Right cardiac atrium (tissue), 5 donors: ENCODE measurements at regions not wholly inside any gene's neighbourhood (a gene's known extent, or its start where the extent isn't known, plus 50 kb on each side); places are given as distances from the start of the nearest gene placed in this dataset.
A peak's percentile ranks its signal among the peaks of the same experiment; 100 is the strongest.
"Not testable (repeated sequence)": the region's sequence is repeated elsewhere in the genome, so short reads cannot be mapped to it uniquely, and the experiment has no call there.

Source experiments
- ATAC-seq, 2 donors: fragments of 200-7000 bp; cut with Tn5 transposase; one replicate each; pipeline versions ENCODE4 v1.8.0 to v1.9.1; 2020; ENCODE audit warnings: moderate library complexity in 2 of 2, mild to moderate bottlenecking in 1 of 2
- DNase-seq, 3 donors: peaks; one replicate each; pipeline ENCODE4 v3.0.0-alpha.2; 2020
- H3K27ac ChIP-seq: one replicate; pipeline ENCODE4 v1.5.1; 2013; ENCODE audit warnings: mild to moderate bottlenecking, low read length, control low read depth, moderate library complexity
- H3K27me3 ChIP-seq: one replicate; pipeline ENCODE4 v1.6.1; 2013; ENCODE audit not compliant: control insufficient read depth, insufficient read depth
- H3K4me1 ChIP-seq: one replicate; pipeline ENCODE4 v1.6.1; 2013; ENCODE audit warnings: low read length; ENCODE audit not compliant: control insufficient read depth, insufficient read depth
- H3K4me3 ChIP-seq: one replicate; pipeline ENCODE4 v1.5.1; 2013; ENCODE audit warnings: low read length, control low read depth
- H3K9me3 ChIP-seq: one replicate; pipeline ENCODE4 v1.6.1; 2013; ENCODE audit warnings: low read length; ENCODE audit not compliant: control insufficient read depth
- WGBS: extraction: QIAGEN DNeasy Blood & Tissue Kit; methylation state at CpG from one replicate; pipeline ENCODE4 v1.1.7; 2013; 5-methylcytosine and 5-hydroxymethylcytosine counted together
- intact Hi-C, 4 donors: fragments of 100-400 bp; cut with DNase I; formaldehyde crosslinking; loops; one replicate each; pipeline versions ENCODE4 v1.11.0 to v1.14.0; 2022 to 2023
- donor health status: healthy with polysubstance abuse.
- donor health status: DM: no; HTN: yes; CAD: no.
- donor health status: DM: no; HTN: no; CAD: no.
- donor health status: DM: no; HTN: yes; CAD: no; lungs with severe emphysema.
- donor health status: DM: yes; HTN: yes; CAD: no.

DNA sequence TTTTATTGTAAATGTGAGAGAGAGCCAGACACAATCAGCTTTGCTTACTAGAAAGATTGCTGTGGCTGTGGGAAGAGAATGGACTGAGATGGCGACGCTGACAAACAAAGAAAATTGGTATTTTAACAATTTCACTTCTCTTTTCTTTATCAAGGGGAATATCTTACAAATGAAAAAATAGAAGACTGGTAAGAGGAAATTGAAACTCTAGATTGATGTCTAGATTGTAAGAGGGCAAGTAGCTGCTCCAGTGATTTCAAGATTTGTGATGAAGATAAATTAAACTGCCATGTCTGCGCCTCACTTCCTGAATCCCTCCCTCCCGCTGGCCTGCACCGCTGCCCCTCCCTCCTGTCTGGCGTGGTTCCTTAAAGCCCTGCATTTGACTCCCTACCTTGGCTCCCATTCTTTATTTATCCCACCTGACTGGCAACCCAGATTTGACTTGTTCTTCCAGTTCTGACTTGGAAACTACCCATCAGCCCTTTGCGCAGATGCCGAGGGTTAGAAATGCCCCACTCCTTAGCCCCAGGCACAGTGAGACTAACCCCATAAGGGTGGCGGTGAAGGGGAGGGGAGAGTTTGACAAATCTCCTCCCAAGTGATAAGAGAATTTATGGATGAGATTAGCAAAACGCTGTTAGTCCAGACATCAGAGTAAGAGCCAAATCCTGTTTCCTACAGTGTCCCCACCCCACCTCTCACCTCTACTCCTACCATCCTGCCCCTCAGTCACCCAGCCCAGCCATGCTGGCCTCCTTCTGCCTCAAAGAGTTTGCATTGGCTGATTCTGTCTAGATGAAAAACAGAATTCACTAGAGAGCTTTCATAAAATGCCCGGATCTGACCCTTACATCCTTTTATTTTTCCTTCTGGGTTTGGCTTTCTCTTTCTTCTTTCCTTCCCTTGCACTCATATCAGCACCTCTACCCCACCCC is 125.3 kb upstream of the ATF7IP start:
- ATAC-seq = peak; percentile 20 to 39
- peak in 1 of 3 donors; percentile 57 for DNase-seq
- Histone ChIP-seq H3K9me3 (no peaks in the 10 kb centered on the region), H3K27ac (no peak overlapping the region), H3K27me3 (no peaks in the 10 kb centered on the region), H3K4me1 (peaks cover 5% of the 10 kb centered on the region), H3K4me3 (no peak overlapping the region)
- WGBS = 54% methylated on average over 11 of the region's 11 CpGs
- intact Hi-C loops = loop anchor here in 2 of 4 donors (5.0 to 10.0 kb wide), 4 partner anchors 185 to 475 kb away; no protein-coding TSS in a partner anchor

DNA sequence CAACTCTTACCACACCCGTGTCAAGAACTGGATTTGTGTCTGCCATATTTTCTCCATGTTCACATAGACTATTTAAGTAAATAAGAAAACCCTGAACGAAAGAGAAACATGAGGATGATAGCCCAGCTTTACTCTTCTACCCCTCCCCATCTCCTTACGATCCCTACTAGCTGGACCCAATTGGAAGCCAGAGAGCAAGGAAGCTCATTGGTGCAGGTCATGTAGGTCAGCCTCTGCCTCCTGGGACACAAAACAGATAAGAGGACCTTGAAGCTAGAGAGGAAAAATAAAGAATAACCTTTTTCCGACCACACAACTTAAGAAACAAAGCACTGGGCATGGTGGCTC is 124.6 kb upstream of the ATF7IP start:
- DNase-seq (no peak), ATAC-seq (no peak)
- Histone ChIP-seq H3K27me3 (no peaks in the 10 kb centered on the region), H3K4me1 (peaks cover 5% of the 10 kb centered on the region), H3K4me3 (no peak overlapping the region), H3K9me3 (no peaks in the 10 kb centered on the region), H3K27ac (no peak overlapping the region)
- intact Hi-C loops = no loop called here
- 71% methylated on average over 4 of the region's 4 CpGs for WGBS

DNA sequence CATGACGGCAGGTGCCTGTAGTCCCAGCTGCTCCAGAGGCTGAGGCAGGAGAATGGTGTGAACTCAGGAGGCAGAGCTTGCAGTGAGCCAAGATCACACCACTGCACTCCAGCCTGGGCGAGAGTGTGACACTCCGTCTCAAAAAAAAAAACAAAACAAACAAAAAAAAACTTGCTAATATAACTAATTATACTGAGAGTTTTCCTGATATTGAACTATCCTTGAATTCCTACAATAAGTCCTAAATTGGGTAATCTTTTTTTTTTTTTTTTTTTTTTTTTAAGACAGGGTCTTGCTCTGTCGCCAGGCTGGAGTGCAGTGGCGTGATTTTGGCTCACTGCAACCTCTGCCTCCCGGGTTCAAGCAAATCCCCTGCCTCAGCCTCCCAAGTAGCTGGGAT is 122.7 kb upstream of the ATF7IP start:
- DNase-seq, H3K27me3 ChIP-seq, intact Hi-C loops, ATAC-seq, H3K4me3 ChIP-seq, H3K9me3 ChIP-seq, H3K4me1 ChIP-seq, H3K27ac ChIP-seq: not testable (repeated sequence)
- 97% methylated on average over 6 of the region's 6 CpGs for WGBS

DNA sequence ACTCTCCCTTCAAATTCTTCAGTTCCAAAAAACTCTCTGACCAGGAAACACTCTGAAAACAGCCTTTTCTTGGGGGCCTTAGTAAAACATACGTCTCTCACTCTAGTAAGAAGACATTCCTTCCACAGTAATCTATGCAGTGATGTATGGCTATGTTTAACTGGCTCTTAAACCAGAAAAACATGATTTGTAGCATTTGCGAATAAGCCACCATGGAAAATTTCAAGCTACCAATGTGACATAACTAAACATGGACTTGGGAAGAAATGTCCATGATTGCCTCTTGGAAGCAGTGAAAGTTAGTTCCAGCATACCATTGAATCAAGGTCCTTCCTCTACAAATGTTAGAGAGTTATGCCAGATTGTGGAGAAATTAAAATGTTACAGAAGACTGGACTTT is 121.5 kb upstream of the ATF7IP start:
- Histone ChIP-seq H3K4me1 (peaks cover 5% of the 10 kb centered on the region), H3K4me3 (no peak overlapping the region), H3K27ac (no peak overlapping the region), H3K27me3 (no peaks in the 10 kb centered on the region), H3K9me3 (no peaks in the 10 kb centered on the region)
- WGBS = 100% methylated on average over 2 of the region's 2 CpGs
- intact Hi-C loops = no loop called here
- no peak for DNase-seq
- no peak for ATAC-seq

DNA sequence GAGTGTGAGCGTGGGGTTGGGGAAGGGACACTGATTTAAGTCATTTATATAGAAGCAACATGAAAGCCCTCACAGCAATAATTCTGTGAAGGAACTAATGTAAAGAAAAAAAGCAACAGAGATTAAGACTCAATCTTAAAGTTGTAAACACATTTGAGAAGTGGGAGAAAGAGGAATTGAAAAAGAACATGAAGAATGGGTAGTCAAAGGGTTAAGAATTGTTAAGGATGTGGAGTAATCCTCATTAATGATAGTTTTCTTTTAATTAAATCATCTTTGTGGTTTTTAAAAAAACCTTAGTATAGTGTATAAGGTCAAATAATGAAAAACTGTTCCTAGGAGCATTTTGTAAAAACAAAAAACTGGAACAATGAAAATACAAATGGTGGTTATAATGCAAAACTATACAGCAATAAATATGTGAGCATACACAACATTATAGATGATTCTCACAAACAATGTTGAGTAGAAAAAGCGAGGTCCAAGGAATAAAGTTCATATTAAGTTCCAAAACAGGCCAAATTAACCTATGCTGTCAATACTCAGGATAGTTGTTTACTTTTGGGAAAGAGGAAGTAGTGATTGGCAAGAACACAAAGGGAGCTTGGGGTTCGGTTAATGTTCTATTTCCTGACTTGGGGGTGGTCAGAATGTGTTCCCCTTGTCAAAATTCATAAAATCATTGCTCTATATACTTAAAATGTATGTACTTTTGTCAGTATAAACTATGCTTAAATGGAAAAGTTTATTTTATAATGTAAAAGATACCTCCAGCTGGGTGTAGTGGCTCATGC is 120.4 kb upstream of the ATF7IP start:
- intact Hi-C loops = no loop called here

DNA sequence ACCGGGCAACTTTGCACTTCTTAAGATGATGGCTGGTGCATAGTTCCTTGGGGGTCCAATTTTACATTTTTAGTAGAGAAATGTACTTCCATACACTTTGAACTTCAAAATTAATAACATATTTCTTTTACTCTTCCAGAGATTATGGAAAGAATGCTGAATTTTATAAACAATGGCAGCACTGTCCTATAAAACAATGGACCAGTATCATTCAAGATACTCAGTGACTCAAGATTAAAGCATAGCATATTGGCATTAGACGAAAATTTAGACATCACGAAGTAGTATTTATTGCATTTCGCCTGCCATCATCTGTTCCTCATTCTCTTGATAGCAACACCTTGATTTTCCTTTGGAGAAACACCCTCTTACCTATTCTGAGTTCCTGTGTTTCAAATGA is 118.3 kb upstream of the ATF7IP start:
- DNase-seq = no peak
- H3K27ac ChIP-seq = no peak overlapping the region
- no peak for ATAC-seq
- no peaks in the 10 kb centered on the region for H3K27me3 ChIP-seq
- no peaks in the 10 kb centered on the region for H3K9me3 ChIP-seq
- intact Hi-C loops = no loop called here
- 94% methylated on average over 4 of the region's 4 CpGs for WGBS
- no peak overlapping the region for H3K4me3 ChIP-seq
- no peaks in the 10 kb centered on the region for H3K4me1 ChIP-seq

More for the DNA sequence above, 120.4 kb upstream of the ATF7IP start:
- H3K4me1 ChIP-seq = peaks cover 3% of the 10 kb centered on the region
- H3K27ac ChIP-seq = no peak overlapping the region
- ATAC-seq = no peak
- DNase-seq = no peak
- no peak overlapping the region for H3K4me3 ChIP-seq
- H3K27me3 ChIP-seq = no peaks in the 10 kb centered on the region
- H3K9me3 ChIP-seq = no peaks in the 10 kb centered on the region
- WGBS = 63% methylated on average over 3 of the region's 3 CpGs

DNA sequence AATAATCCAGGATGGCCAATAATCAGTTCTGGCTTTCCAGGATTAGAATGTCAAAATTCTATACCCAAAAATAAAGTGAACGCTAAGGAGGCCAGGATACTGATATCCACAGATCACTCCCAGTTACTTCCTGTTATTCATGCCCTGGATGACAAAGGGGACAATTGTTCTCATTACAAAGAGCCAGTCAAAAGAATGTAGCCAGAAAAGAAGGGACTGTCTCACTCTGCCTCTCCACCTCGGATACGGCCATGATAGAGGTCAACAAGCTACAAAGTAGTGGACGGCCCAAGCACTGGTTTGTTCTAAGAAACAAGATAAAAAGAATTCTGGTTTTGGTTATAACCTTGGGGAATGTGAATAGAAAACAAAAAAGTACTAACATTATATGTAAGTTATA is 116.1 kb upstream of the ATF7IP start:
- Histone ChIP-seq H3K4me3 (no peak overlapping the region), H3K9me3 (no peaks in the 10 kb centered on the region), H3K27ac (no peak overlapping the region), H3K27me3 (no peaks in the 10 kb centered on the region), H3K4me1 (no peaks in the 10 kb centered on the region)
- DNase-seq (no peak), ATAC-seq (no peak)
- WGBS = 46% methylated on average over 4 of the region's 4 CpGs
- intact Hi-C loops = no loop called here

DNA sequence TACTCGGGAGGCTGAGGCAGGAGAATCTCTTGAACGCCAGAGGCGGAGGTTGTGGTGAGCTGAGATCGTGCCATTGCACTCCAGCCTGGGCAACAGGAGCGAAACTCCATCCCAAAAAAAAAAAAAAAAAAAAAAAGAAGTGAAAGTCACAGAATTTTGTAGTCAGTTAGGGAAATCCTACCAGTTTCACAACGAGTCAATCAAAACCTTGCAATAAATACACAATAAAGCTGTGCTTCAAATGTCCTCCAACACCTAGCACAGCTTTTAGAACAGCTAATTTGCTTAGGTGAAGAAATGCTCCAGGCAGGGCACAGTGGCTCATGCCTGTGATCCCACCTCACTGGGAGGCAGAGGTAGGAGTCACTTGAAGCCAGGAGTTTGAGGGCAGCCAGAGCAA is 112.8 kb upstream of the ATF7IP start:
- DNase-seq = no peak
- no peaks in the 10 kb centered on the region for H3K27me3 ChIP-seq
- H3K4me3 ChIP-seq = no peak overlapping the region
- H3K4me1 ChIP-seq = peaks cover 2% of the 10 kb centered on the region
- no peak for ATAC-seq
- WGBS = 87% methylated on average over 5 of the region's 6 CpGs
- no peaks in the 10 kb centered on the region for H3K9me3 ChIP-seq
- H3K27ac ChIP-seq = no peak overlapping the region
- intact Hi-C loops = loop anchor here in 1 of 4 donors (10.0 kb wide), 1 partner anchor 142 kb away; no protein-coding TSS in a partner anchor

DNA sequence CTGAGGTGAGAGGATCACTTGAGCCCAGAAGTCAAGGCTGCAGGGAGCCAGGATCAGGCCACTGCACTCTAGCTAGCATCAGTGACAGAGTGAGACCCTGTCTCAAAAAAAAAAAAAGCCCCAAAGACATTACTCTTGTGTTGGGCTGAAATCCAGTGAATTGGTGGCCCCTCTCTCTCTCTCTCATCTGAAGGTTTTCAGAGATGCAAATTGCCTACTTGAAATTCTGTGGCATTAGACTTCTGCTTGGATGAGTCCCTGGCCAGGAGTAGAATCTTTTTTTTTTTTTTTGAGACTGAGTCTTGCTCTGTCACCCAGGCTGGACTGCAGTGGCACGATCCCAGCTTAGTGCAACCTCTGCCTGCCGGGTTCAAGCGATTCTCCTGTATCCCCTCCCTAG is 112.0 kb upstream of the ATF7IP start:
- peaks cover 5% of the 10 kb centered on the region for H3K4me1 ChIP-seq
- intact Hi-C loops = loop anchor here in 1 of 4 donors (10.0 kb wide), 1 partner anchor 141 kb away; no protein-coding TSS in a partner anchor
- 93% methylated on average over 3 of the region's 3 CpGs for WGBS
- no peak for DNase-seq
- no peak overlapping the region for H3K4me3 ChIP-seq
- H3K27me3 ChIP-seq = no peaks in the 10 kb centered on the region
- no peak for ATAC-seq
- H3K9me3 ChIP-seq = no peaks in the 10 kb centered on the region
- no peak overlapping the region for H3K27ac ChIP-seq

DNA sequence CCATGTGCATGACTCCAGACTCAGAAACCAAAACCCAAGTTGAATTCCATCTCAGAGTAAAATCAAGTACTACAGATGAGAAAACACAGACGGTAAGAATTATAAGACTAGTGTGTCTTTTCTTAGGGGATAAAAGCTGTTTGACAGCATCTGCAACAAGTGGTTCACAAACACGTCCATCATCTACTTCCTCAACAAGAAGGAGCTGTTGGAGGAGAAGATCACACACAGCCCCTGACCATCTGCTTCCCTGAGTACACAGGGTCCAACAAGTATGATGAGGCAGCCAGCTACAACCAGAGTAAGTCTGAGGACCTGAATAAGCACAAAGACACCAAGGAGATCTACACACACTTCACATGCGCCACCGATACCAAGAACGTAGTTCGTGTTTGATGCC is 110.7 kb upstream of the ATF7IP start:
- no peak overlapping the region for H3K27ac ChIP-seq
- H3K4me1 ChIP-seq = peaks cover 5% of the 10 kb centered on the region
- no peaks in the 10 kb centered on the region for H3K9me3 ChIP-seq
- DNase-seq (no peak), ATAC-seq (no peak)
- intact Hi-C loops = loop anchor here in 2 of 4 donors (5.0 to 10.0 kb wide), 2 partner anchors 113 to 140 kb away; partner anchors contain the start of gene ATF7IP (in 1 of the 2)
- H3K4me3 ChIP-seq = no peak overlapping the region
- 97% methylated on average over 6 of the region's 6 CpGs for WGBS
- no peaks in the 10 kb centered on the region for H3K27me3 ChIP-seq

DNA sequence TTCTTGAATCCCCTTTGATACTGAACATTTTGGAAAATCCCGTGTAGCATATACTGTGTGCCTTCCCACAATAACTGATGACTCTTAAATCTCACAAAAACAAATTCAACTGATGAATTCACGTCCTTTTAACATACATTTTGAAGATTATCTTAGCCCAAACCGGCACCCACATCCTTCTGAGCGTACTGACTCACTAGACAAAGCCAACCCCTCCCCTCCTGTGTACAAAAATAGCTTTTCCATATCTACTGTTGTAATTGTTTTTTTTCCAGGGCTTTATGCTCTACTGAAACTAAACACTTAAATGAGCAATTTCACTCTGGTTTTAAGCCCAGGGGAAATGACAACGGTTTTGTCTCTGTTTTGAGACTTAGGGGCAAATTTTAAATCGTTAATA is 109.4 kb upstream of the ATF7IP start:
- intact Hi-C loops = loop anchor here in 2 of 4 donors (5.0 to 10.0 kb wide), 2 partner anchors 111 to 139 kb away; partner anchors contain the start of gene ATF7IP (in 1 of the 2)
- Histone ChIP-seq H3K4me3 (no peak overlapping the region), H3K27ac (no peak overlapping the region), H3K4me1 (peaks cover 9% of the 10 kb centered on the region), H3K9me3 (no peaks in the 10 kb centered on the region), H3K27me3 (no peaks in the 10 kb centered on the region)
- ATAC-seq (no peak), DNase-seq (no peak)
- WGBS = 24% methylated on average over 6 of the region's 6 CpGs
